A549 (cell line): ENCODE measurements at regions not wholly inside any gene's neighbourhood (a gene's known extent, or its start where the extent isn't known, plus 50 kb on each side); places are given as distances from the start of the nearest gene placed in this dataset.

Source experiments
- JUNB ChIP-seq: fragments of >200 bp; sonication (Bioruptor Twin); formaldehyde crosslinking; IDR thresholded peaks from 2 replicates; pipeline ENCODE4 v1.6.1; 2016
- POLR2A ChIP-seq: IDR thresholded peaks from 2 replicates; pipeline ENCODE4 v1.6.1; 2012; ENCODE audit warnings: mild to moderate bottlenecking, low read length
- TF ChIP-seq, protein P1 (sequence below): IDR thresholded peaks from 2 replicates; pipeline ENCODE4 v1.6.1; 2012
- TF ChIP-seq, protein P2 (sequence below): fragments of >200 bp; sonication (Bioruptor Twin); formaldehyde crosslinking; IDR thresholded peaks from 3 replicates; pipeline ENCODE4 v1.5.1; 2016

DNA sequence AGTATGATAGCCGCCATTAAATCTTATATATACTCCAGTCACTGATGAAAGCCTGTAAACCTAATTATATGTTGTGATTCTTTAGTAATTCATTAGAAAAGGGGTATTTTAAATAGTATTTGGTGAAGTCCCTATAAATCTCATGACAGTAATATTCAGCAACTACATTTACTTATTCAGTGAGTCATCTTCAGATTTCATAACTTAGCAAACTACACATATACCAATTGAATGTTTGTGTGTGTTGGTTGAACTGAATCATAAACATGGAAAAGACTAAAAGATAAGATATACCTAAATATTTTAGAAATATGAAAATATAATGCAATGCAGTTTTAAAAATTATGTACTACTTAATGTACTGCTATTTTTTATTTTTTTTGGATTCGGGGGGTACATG is 1050.4 kb downstream of the MAT2B start:
- TF ChIP-seq, protein P1, sequence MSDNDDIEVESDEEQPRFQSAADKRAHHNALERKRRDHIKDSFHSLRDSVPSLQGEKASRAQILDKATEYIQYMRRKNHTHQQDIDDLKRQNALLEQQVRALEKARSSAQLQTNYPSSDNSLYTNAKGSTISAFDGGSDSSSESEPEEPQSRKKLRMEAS: no peak
- TF ChIP-seq, protein P2, sequence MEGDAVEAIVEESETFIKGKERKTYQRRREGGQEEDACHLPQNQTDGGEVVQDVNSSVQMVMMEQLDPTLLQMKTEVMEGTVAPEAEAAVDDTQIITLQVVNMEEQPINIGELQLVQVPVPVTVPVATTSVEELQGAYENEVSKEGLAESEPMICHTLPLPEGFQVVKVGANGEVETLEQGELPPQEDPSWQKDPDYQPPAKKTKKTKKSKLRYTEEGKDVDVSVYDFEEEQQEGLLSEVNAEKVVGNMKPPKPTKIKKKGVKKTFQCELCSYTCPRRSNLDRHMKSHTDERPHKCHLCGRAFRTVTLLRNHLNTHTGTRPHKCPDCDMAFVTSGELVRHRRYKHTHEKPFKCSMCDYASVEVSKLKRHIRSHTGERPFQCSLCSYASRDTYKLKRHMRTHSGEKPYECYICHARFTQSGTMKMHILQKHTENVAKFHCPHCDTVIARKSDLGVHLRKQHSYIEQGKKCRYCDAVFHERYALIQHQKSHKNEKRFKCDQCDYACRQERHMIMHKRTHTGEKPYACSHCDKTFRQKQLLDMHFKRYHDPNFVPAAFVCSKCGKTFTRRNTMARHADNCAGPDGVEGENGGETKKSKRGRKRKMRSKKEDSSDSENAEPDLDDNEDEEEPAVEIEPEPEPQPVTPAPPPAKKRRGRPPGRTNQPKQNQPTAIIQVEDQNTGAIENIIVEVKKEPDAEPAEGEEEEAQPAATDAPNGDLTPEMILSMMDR: no peak
- no peak for TF ChIP-seq JUNB
- no peak for TF ChIP-seq POLR2A
